Neural cell (in vitro differentiated cells): ENCODE measurements at regions not wholly inside any gene's neighbourhood (a gene's known extent, or its start where the extent isn't known, plus 50 kb on each side); places are given as distances from the start of the nearest gene placed in this dataset.

Source experiments
- CTCF ChIP-seq: fragments of 450-650 bp; IDR thresholded peaks from 2 replicates; pipeline ENCODE4 v1.5.1; 2014; ENCODE audit warnings: antibody characterized with exemption, mild to moderate bottlenecking, moderate library complexity; ENCODE audit not compliant: poor library complexity, severe bottlenecking
- POLR2AphosphoS5 ChIP-seq: IDR thresholded peaks from 2 replicates; pipeline ENCODE4 v1.6.1; 2012
- REST ChIP-seq: IDR thresholded peaks from 2 replicates; pipeline ENCODE4 v1.6.1; 2012; ENCODE audit warnings: borderline replicate concordance
- TAF1 ChIP-seq: IDR thresholded peaks from 2 replicates; pipeline ENCODE4 v1.6.1; 2012; ENCODE audit warnings: low read depth

- no peak for TF ChIP-seq POLR2AphosphoS5
- no peak for TF ChIP-seq CTCF
- no peak for TF ChIP-seq REST
- TF ChIP-seq TAF1: no peak
Measured at GRCh38 chr5:105288946-105289345, 1726.4 kb upstream of the NUDT12 start.
